MM.1S (cell line): ENCODE measurements at regions not wholly inside any gene's neighbourhood (a gene's known extent, or its start where the extent isn't known, plus 50 kb on each side); places are given as distances from the start of the nearest gene placed in this dataset.

Experiments
- EZH2 ChIP-seq: fragments of 300-600 bp; sonication (generic); optimal IDR thresholded peaks from 2 replicates; pipeline ENCODE3; 2017; ENCODE audit warnings: low read depth, mild to moderate bottlenecking, antibody characterized with exemption, low read length, mixed read lengths
- TF ChIP-seq, protein P1 (sequence below): fragments of 300-600 bp; sonication (generic); IDR thresholded peaks from 2 replicates; pipeline ENCODE4 v1.5.1; 2016; ENCODE audit warnings: antibody characterized with exemption, low read length, mixed read lengths

- TF ChIP-seq EZH2: no peak
- TF ChIP-seq, protein P1, sequence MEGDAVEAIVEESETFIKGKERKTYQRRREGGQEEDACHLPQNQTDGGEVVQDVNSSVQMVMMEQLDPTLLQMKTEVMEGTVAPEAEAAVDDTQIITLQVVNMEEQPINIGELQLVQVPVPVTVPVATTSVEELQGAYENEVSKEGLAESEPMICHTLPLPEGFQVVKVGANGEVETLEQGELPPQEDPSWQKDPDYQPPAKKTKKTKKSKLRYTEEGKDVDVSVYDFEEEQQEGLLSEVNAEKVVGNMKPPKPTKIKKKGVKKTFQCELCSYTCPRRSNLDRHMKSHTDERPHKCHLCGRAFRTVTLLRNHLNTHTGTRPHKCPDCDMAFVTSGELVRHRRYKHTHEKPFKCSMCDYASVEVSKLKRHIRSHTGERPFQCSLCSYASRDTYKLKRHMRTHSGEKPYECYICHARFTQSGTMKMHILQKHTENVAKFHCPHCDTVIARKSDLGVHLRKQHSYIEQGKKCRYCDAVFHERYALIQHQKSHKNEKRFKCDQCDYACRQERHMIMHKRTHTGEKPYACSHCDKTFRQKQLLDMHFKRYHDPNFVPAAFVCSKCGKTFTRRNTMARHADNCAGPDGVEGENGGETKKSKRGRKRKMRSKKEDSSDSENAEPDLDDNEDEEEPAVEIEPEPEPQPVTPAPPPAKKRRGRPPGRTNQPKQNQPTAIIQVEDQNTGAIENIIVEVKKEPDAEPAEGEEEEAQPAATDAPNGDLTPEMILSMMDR: no peak
These were observed 180.0 kb upstream of the INHBA start for GRCh38 chr7:41882745-41883420.
